ENCODE measurements at regions not wholly inside any gene's neighbourhood (a gene's known extent, or its start where the extent isn't known, plus 50 kb on each side); places are given as distances from the start of the nearest gene placed in this dataset.
A peak's percentile ranks its signal among the peaks of the same experiment; 100 is the strongest.

- POLR2A ChIA-PET = no interaction called here
- Mint-ChIP-seq H3K4me3 (no peak overlapping the region), H3K27ac (no peak overlapping the region), H3K36me3 (no peaks in the 10 kb centered on the region), H3K9me3 (peaks cover 0 to 14% (median 4%) of the 10 kb centered on the region in 9 donors), H3K27me3 (peaks cover 0 to 8% (median 0%) of the 10 kb centered on the region in 5 donors), H3K4me1 (no peaks in the 10 kb centered on the region)
- DNase-seq (no peak), ATAC-seq (no peak)
These were observed 667.4 kb upstream of the SALL1 start for GRCh38 chr16:51818342-51818944.

GRCh38 chr16:51816929-51817328, 665.9 kb upstream of the SALL1 start:
- POLR2A ChIA-PET = no interaction called here
- Mint-ChIP-seq H3K27ac (no peak overlapping the region), H3K4me1 (no peaks in the 10 kb centered on the region), H3K36me3 (no peaks in the 10 kb centered on the region), H3K27me3 (peaks cover 0 to 8% (median 0%) of the 10 kb centered on the region in 5 donors), H3K9me3 (peaks cover 0 to 22% (median 5%) of the 10 kb centered on the region in 9 donors), H3K4me3 (no peak overlapping the region)
- ATAC-seq = no peak
- DNase-seq = no peak

- H3K36me3 Mint-ChIP-seq = no peaks in the 10 kb centered on the region
- DNase-seq (no peak), ATAC-seq (no peak)
- POLR2A ChIA-PET = no interaction called here
- no peak overlapping the region for H3K27ac Mint-ChIP-seq
- H3K4me1 Mint-ChIP-seq = no peaks in the 10 kb centered on the region
- H3K9me3 Mint-ChIP-seq = peaks cover 0 to 22% (median 5%) of the 10 kb centered on the region in 9 donors
- peaks cover 0 to 8% (median 0%) of the 10 kb centered on the region in 5 donors for H3K27me3 Mint-ChIP-seq
- no peak overlapping the region for H3K4me3 Mint-ChIP-seq
These were observed 664.5 kb upstream of the SALL1 start for GRCh38 chr16:51815523-51815922.

GRCh38 chr16:51814617-51815016, 663.5 kb upstream of the SALL1 start:
- peaks cover 0 to 22% (median 10%) of the 10 kb centered on the region in 9 donors for H3K9me3 Mint-ChIP-seq
- peaks cover 0 to 8% (median 0%) of the 10 kb centered on the region in 5 donors for H3K27me3 Mint-ChIP-seq
- DNase-seq (no peak), ATAC-seq (no peak)
- H3K4me1 Mint-ChIP-seq = no peaks in the 10 kb centered on the region
- H3K36me3 Mint-ChIP-seq = no peaks in the 10 kb centered on the region
- no peak overlapping the region for H3K27ac Mint-ChIP-seq
- H3K4me3 Mint-ChIP-seq = no peak overlapping the region
- POLR2A ChIA-PET = no interaction called here

- Mint-ChIP-seq H3K36me3 (no peaks in the 10 kb centered on the region), H3K4me1 (no peaks in the 10 kb centered on the region), H3K27ac (no peak overlapping the region), H3K27me3 (peaks cover 0 to 5% (median 1%) of the 10 kb centered on the region in 5 donors), H3K9me3 (peaks cover 0 to 27% (median 10%) of the 10 kb centered on the region in 9 donors), H3K4me3 (no peak overlapping the region)
- DNase-seq (no peak), ATAC-seq (no peak)
- POLR2A ChIA-PET = no interaction called here
These were observed 662.5 kb upstream of the SALL1 start for GRCh38 chr16:51813609-51814008.

GRCh38 chr16:51812945-51813344, 661.9 kb upstream of the SALL1 start:
- no peak overlapping the region for H3K4me3 Mint-ChIP-seq
- no peak for ATAC-seq
- no peaks in the 10 kb centered on the region for H3K4me1 Mint-ChIP-seq
- no peaks in the 10 kb centered on the region for H3K36me3 Mint-ChIP-seq
- no peak for DNase-seq
- H3K9me3 Mint-ChIP-seq = peaks cover 0 to 29% (median 9%) of the 10 kb centered on the region in 9 donors
- POLR2A ChIA-PET = no interaction called here
- peaks cover 0 to 3% (median 0%) of the 10 kb centered on the region in 5 donors for H3K27me3 Mint-ChIP-seq
- no peak overlapping the region for H3K27ac Mint-ChIP-seq

GRCh38 chr16:51807551-51807950, 656.5 kb upstream of the SALL1 start:
- H3K4me1 Mint-ChIP-seq = no peaks in the 10 kb centered on the region
- peaks cover 0 to 1% (median 0%) of the 10 kb centered on the region in 5 donors for H3K27me3 Mint-ChIP-seq
- H3K4me3 Mint-ChIP-seq = no peak overlapping the region
- ATAC-seq (no peak), DNase-seq (no peak)
- no peak overlapping the region for H3K27ac Mint-ChIP-seq
- POLR2A ChIA-PET = no interaction called here
- H3K9me3 Mint-ChIP-seq = peaks cover 0 to 22% (median 11%) of the 10 kb centered on the region in 9 donors
- no peaks in the 10 kb centered on the region for H3K36me3 Mint-ChIP-seq

GRCh38 chr16:51801635-51802034, 650.6 kb upstream of the SALL1 start:
- Mint-ChIP-seq H3K36me3 (no peaks in the 10 kb centered on the region), H3K9me3 (peaks cover 0 to 10% (median 5%) of the 10 kb centered on the region in 9 donors), H3K27ac (no peak overlapping the region), H3K4me3 (no peak overlapping the region), H3K27me3 (no peaks in the 10 kb centered on the region), H3K4me1 (no peaks in the 10 kb centered on the region)
- DNase-seq = no peak
- POLR2A ChIA-PET = no interaction called here
- no peak for ATAC-seq

GRCh38 chr16:51797669-51798259, 646.7 kb upstream of the SALL1 start:
- Mint-ChIP-seq H3K4me1 (no peaks in the 10 kb centered on the region), H3K36me3 (no peaks in the 10 kb centered on the region), H3K27me3 (no peaks in the 10 kb centered on the region), H3K27ac (no peak overlapping the region), H3K4me3 (no peak overlapping the region), H3K9me3 (peaks cover 0 to 20% (median 4%) of the 10 kb centered on the region in 9 donors)
- POLR2A ChIA-PET = no interaction called here
- ATAC-seq (no peak), DNase-seq (no peak)

GRCh38 chr16:51779240-51779639, 628.2 kb upstream of the SALL1 start:
- ATAC-seq (no peak), DNase-seq (no peak)
- Mint-ChIP-seq H3K4me3 (no peak overlapping the region), H3K27me3 (peaks cover 0 to 1% (median 0%) of the 10 kb centered on the region in 5 donors), H3K9me3 (peaks cover 0 to 19% (median 9%) of the 10 kb centered on the region in 9 donors), H3K27ac (no peak overlapping the region), H3K4me1 (no peaks in the 10 kb centered on the region), H3K36me3 (peaks cover 0 to 5% (median 0%) of the 10 kb centered on the region in 3 donors)
- POLR2A ChIA-PET = no interaction called here

GRCh38 chr16:51773071-51773890, 622.2 kb upstream of the SALL1 start:
- H3K27me3 Mint-ChIP-seq = no peaks in the 10 kb centered on the region
- no peaks in the 10 kb centered on the region for H3K36me3 Mint-ChIP-seq
- POLR2A ChIA-PET = no interaction called here
- H3K9me3 Mint-ChIP-seq = peaks cover 0 to 3% (median under 1%) of the 10 kb centered on the region in 9 donors
- H3K27ac Mint-ChIP-seq = peak overlapping the region in 1 of 10 donors; percentile 34
- DNase-seq (no peak), ATAC-seq (no peak)
- no peak overlapping the region for H3K4me3 Mint-ChIP-seq
- no peaks in the 10 kb centered on the region for H3K4me1 Mint-ChIP-seq

- H3K27ac Mint-ChIP-seq = no peak overlapping the region
- ATAC-seq (no peak), DNase-seq (no peak)
- peaks cover 3 to 31% (median 16%) of the 10 kb centered on the region in 5 donors for H3K27me3 Mint-ChIP-seq
- H3K4me3 Mint-ChIP-seq = no peak overlapping the region
- H3K9me3 Mint-ChIP-seq = peaks cover 0 to 19% (median 4%) of the 10 kb centered on the region in 9 donors
- peaks cover 0 to 4% (median 0%) of the 10 kb centered on the region in 3 donors for H3K36me3 Mint-ChIP-seq
- peaks cover 0 to 3% (median 2%) of the 10 kb centered on the region in 4 donors for H3K4me1 Mint-ChIP-seq
- POLR2A ChIA-PET = no interaction called here
These were observed 615.7 kb upstream of the SALL1 start for GRCh38 chr16:51766739-51767138.

- no peak for DNase-seq
- H3K27me3 Mint-ChIP-seq = peaks cover 5 to 36% (median 18%) of the 10 kb centered on the region in 5 donors
- H3K9me3 Mint-ChIP-seq = peaks cover 0 to 34% (median 4%) of the 10 kb centered on the region in 9 donors
- H3K4me1 Mint-ChIP-seq = peaks cover 0 to 3% (median 2%) of the 10 kb centered on the region in 4 donors
- H3K4me3 Mint-ChIP-seq = no peak overlapping the region
- no peak overlapping the region for H3K27ac Mint-ChIP-seq
- ATAC-seq = no peak
- peaks cover 0 to 4% (median 0%) of the 10 kb centered on the region in 3 donors for H3K36me3 Mint-ChIP-seq
- POLR2A ChIA-PET = no interaction called here
These were observed 612.1 kb upstream of the SALL1 start for GRCh38 chr16:51763072-51763661.
